DMS79 treated with DMSO at 0.1 percent for 48 hours (cell line): ENCODE measurements at regions not wholly inside any gene's neighbourhood (a gene's known extent, or its start where the extent isn't known, plus 50 kb on each side); places are given as distances from the start of the nearest gene placed in this dataset.

ENCODE experiments used
- DNase-seq: peaks from one replicate; lab custom pipeline; 2025; lab: John Stamatoyannopoulos, UW

- no peak for DNase-seq
Observed at GRCh38 chr12:90257927-90258624, 549.4 kb upstream of the ATP2B1 start.

- DNase-seq, result no peak
Observed at GRCh38 chr12:90254796-90255195, 546.2 kb upstream of the ATP2B1 start.

- DNase-seq, result no peak
Observed at GRCh38 chr12:90253674-90254181, 545.1 kb upstream of the ATP2B1 start.

- no peak for DNase-seq
Observed at GRCh38 chr12:90253136-90253535, 544.5 kb upstream of the ATP2B1 start.

GRCh38 chr12:90250766-90251165, 542.1 kb upstream of the ATP2B1 start:
- DNase-seq, result no peak

- no peak for DNase-seq
Observed at GRCh38 chr12:90250042-90250441, 541.4 kb upstream of the ATP2B1 start.

GRCh38 chr12:90246688-90247087, 538.0 kb upstream of the ATP2B1 start:
- DNase-seq, result no peak

GRCh38 chr12:90245391-90245790, 536.8 kb upstream of the ATP2B1 start:
- DNase-seq, result no peak

- DNase-seq, result no peak
Observed at GRCh38 chr12:90244232-90244631, 535.6 kb upstream of the ATP2B1 start.

GRCh38 chr12:90243211-90243610, 534.6 kb upstream of the ATP2B1 start:
- DNase-seq, result no peak

- DNase-seq, result no peak
Observed at GRCh38 chr12:90239732-90240260, 531.2 kb upstream of the ATP2B1 start.

- DNase-seq, result no peak
Observed at GRCh38 chr12:90238663-90239271, 530.1 kb upstream of the ATP2B1 start.

GRCh38 chr12:90237841-90238240, 529.2 kb upstream of the ATP2B1 start:
- no peak for DNase-seq

GRCh38 chr12:90235642-90236041, 527.0 kb upstream of the ATP2B1 start:
- no peak for DNase-seq

- DNase-seq, result no peak
Observed at GRCh38 chr12:90234472-90234871, 525.8 kb upstream of the ATP2B1 start.

- DNase-seq, result no peak
Observed at GRCh38 chr12:90233168-90234100, 524.8 kb upstream of the ATP2B1 start.

- no peak for DNase-seq
Observed at GRCh38 chr12:90229407-90230170, 521.0 kb upstream of the ATP2B1 start.

GRCh38 chr12:90226211-90226610, 517.6 kb upstream of the ATP2B1 start:
- no peak for DNase-seq

- no peak for DNase-seq
Observed at GRCh38 chr12:90216815-90217214, 508.2 kb upstream of the ATP2B1 start.

GRCh38 chr12:90216020-90216552, 507.4 kb upstream of the ATP2B1 start:
- no peak for DNase-seq

- no peak for DNase-seq
Observed at GRCh38 chr12:90211017-90211416, 502.4 kb upstream of the ATP2B1 start.
